Gastroesophageal sphincter (tissue), 4 donors: ENCODE measurements at regions not wholly inside any gene's neighbourhood (a gene's known extent, or its start where the extent isn't known, plus 50 kb on each side); places are given as distances from the start of the nearest gene placed in this dataset.

Experiments
- ATAC-seq: fragments of 150-250 bp; one replicate; pipeline ENCODE4 v1.9.1; 2016; ENCODE audit warnings: mild to moderate bottlenecking, moderate library complexity
- H3K27ac ChIP-seq, 4 donors: fragments of 200-600 bp; sonication (generic) in 3 of 4; 1 replicate in 3 of 4; 2 replicates in 1 of 4; pipeline ENCODE4 v1.5.1; 2016 to 2019
- H3K27me3 ChIP-seq: fragments of 200-600 bp; sonication (generic); one replicate; pipeline ENCODE4 v1.5.1; 2019
- H3K36me3 ChIP-seq, 2 donors: fragments of 200-600 bp; sonication (generic); one replicate each; pipeline ENCODE4 v1.5.1; 2019; ENCODE audit warnings: control low read depth in 1 of 2
- H3K4me1 ChIP-seq, 3 donors: fragments of 200-600 bp; sonication (generic); 1 replicate in 2 of 3; 2 replicates in 1 of 3; pipeline ENCODE4 v1.5.1; 2016 to 2019; ENCODE audit warnings: control low read depth in 2 of 3
- H3K4me3 ChIP-seq, 2 donors: fragments of 200-600 bp; sonication (generic); one replicate each; pipeline ENCODE4 v1.5.1; 2019; ENCODE audit warnings: mild to moderate bottlenecking in 1 of 2, moderate library complexity in 1 of 2
- H3K9me3 ChIP-seq, 3 donors: fragments of 200-600 bp; sonication (generic); one replicate each; pipeline ENCODE4 v1.5.1; 2017 to 2019; ENCODE audit warnings: control low read depth in 2 of 3
- EP300 ChIP-seq: sonication (generic); formaldehyde crosslinking; IDR thresholded peaks from one replicate; pipeline ENCODE4 v1.6.1; 2017; ENCODE audit warnings: antibody characterized with exemption, mild to moderate bottlenecking
- POLR2A ChIP-seq, 2 donors: fragments of 450-650 bp; IDR thresholded peaks; one replicate each; pipeline ENCODE4 v1.6.1; 2017; ENCODE audit warnings: antibody characterized with exemption in 2 of 2, mild to moderate bottlenecking in 2 of 2, moderate library complexity in 1 of 2
- POLR2AphosphoS5 ChIP-seq: sonication (generic); formaldehyde crosslinking; IDR thresholded peaks from one replicate; pipeline ENCODE4 v1.6.1; 2017; ENCODE audit warnings: antibody characterized with exemption
- WGBS, 2 donors: methylation state at CpG; one replicate each; pipeline ENCODE4 v1.1.5; 2018; ENCODE audit warnings: low coverage in 1 of 2; 5-methylcytosine and 5-hydroxymethylcytosine counted together
- TF ChIP-seq, protein P1 (sequence below), 4 experiments: fragments of 200-600 bp in 2 of 4; fragments of 450-650 bp in 2 of 4; sonication (generic) in 1 of 4; IDR thresholded peaks; one replicate each; pipeline ENCODE4 v1.5.1; 2017 to 2019; ENCODE audit warnings: antibody characterized with exemption in 4 of 4, mild to moderate bottlenecking in 2 of 4, moderate library complexity in 2 of 4

DNA sequence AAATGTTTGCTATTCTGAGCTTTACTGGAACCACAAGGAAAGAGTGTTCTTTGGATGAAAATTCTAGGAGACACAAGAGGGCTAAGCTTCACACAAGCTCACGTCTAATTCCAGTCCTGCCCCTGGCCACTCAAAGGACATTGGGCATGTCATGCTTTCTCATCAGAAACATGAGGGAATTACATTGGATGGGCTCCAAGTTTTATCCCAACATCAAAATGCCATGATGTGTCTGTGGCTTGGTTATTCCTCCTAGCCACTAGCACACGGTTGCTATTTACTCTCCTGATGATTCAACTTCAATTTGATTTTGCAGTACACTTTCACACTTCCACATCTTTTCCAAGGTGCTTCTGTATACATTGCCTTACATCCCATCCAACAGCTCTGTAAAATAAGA lies 149.6 kb upstream of the FAM9B start:
- TF ChIP-seq, protein P1, sequence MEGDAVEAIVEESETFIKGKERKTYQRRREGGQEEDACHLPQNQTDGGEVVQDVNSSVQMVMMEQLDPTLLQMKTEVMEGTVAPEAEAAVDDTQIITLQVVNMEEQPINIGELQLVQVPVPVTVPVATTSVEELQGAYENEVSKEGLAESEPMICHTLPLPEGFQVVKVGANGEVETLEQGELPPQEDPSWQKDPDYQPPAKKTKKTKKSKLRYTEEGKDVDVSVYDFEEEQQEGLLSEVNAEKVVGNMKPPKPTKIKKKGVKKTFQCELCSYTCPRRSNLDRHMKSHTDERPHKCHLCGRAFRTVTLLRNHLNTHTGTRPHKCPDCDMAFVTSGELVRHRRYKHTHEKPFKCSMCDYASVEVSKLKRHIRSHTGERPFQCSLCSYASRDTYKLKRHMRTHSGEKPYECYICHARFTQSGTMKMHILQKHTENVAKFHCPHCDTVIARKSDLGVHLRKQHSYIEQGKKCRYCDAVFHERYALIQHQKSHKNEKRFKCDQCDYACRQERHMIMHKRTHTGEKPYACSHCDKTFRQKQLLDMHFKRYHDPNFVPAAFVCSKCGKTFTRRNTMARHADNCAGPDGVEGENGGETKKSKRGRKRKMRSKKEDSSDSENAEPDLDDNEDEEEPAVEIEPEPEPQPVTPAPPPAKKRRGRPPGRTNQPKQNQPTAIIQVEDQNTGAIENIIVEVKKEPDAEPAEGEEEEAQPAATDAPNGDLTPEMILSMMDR (IDR thresholded peaks at IDR 0.05) = no peak
- no peak for TF ChIP-seq EP300
- no peak for TF ChIP-seq POLR2A (IDR thresholded peaks at IDR 0.05)
- no peak for TF ChIP-seq POLR2AphosphoS5
- H3K4me3 ChIP-seq = no peak overlapping the region
- H3K36me3 ChIP-seq = no peaks in the 10 kb centered on the region
- H3K9me3 ChIP-seq = no peaks in the 10 kb centered on the region
- H3K27me3 ChIP-seq = no peaks in the 10 kb centered on the region
- WGBS, 2 donors = 80 to 100% methylated on average over 1 of the region's 2 CpGs
- no peaks in the 10 kb centered on the region for H3K4me1 ChIP-seq
- ATAC-seq = no peak
- H3K27ac ChIP-seq = no peak overlapping the region

DNA sequence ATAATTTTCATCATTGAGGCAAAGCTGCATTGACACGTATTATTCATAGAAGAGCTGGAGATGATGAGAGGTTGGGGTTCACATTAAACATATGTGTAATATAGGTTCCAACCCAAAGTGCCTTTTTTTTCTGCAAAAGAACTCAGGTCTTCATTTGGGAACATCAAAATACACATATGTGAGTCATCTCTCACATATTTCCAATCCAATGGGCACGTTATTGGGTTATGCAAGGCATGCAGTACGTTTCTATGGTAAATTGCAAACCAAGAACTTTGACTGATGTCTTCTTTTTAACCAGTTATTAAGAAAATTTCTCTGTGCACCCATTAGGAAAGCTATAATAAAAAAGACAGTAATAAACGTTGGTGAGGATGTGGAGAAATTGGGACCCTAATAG lies 150.3 kb upstream of the FAM9B start:
- no peak for ATAC-seq
- Histone ChIP-seq H3K27me3 (no peaks in the 10 kb centered on the region), H3K27ac (no peak overlapping the region), H3K4me3 (no peak overlapping the region), H3K4me1 (no peaks in the 10 kb centered on the region), H3K9me3 (no peaks in the 10 kb centered on the region), H3K36me3 (no peaks in the 10 kb centered on the region)
- TF ChIP-seq, protein P1 (IDR thresholded peaks at IDR 0.05) = no peak
- no peak for TF ChIP-seq POLR2A (IDR thresholded peaks at IDR 0.05)
- no peak for TF ChIP-seq EP300
- no peak for TF ChIP-seq POLR2AphosphoS5
- 62 to 64% methylated on average over 4 of the region's 4 CpGs for WGBS, 2 donors

DNA sequence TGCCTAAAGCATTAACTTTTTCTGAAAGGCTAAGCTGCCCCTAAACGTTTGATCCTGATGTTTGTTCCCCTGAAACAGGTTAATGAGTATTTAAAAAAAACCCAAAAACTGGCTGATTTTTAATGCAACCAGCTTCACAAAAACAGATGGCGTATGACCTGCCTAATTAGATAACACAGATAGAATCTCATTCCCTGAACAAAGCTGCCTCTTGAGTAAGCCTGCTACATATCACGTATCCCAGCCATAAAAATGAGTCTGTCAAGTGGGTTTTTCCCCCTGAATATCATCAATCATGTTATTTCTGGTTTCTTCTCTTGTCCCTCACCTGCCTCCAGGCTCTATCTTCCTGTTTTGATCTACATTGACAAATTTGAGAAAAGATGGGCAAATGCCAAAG lies 154.2 kb upstream of the FAM9B start:
- no peaks in the 10 kb centered on the region for H3K36me3 ChIP-seq
- no peak for ATAC-seq
- 60% methylated on average over 3 of the region's 3 CpGs; no CpG with 5 or more reads in 1 of the 2 donors for WGBS, 2 donors
- TF ChIP-seq EP300 (no peak), POLR2A (IDR thresholded peaks at IDR 0.05) (no peak), POLR2AphosphoS5 (no peak)
- TF ChIP-seq, protein P1 (IDR thresholded peaks at IDR 0.05) = no peak
- H3K27ac ChIP-seq = no peak overlapping the region
- no peak overlapping the region for H3K4me3 ChIP-seq
- H3K27me3 ChIP-seq = no peaks in the 10 kb centered on the region
- no peaks in the 10 kb centered on the region for H3K4me1 ChIP-seq
- no peaks in the 10 kb centered on the region for H3K9me3 ChIP-seq

- H3K9me3 ChIP-seq = no peaks in the 10 kb centered on the region
- H3K4me1 ChIP-seq = no peaks in the 10 kb centered on the region
- TF ChIP-seq POLR2AphosphoS5 (no peak), POLR2A (IDR thresholded peaks at IDR 0.05) (no peak), EP300 (no peak)
- TF ChIP-seq, protein P1 (IDR thresholded peaks at IDR 0.05) = no peak
- no peak for ATAC-seq
- H3K36me3 ChIP-seq = no peaks in the 10 kb centered on the region
- WGBS, 2 donors = 43 to 90% methylated on average over 2 to 5 of the region's 9 CpGs
- H3K4me3 ChIP-seq = no peak overlapping the region
- no peaks in the 10 kb centered on the region for H3K27me3 ChIP-seq
- no peak overlapping the region for H3K27ac ChIP-seq
Observed at GRCh38 chrX:9189286-9189685, 155.4 kb upstream of the FAM9B start.

DNA sequence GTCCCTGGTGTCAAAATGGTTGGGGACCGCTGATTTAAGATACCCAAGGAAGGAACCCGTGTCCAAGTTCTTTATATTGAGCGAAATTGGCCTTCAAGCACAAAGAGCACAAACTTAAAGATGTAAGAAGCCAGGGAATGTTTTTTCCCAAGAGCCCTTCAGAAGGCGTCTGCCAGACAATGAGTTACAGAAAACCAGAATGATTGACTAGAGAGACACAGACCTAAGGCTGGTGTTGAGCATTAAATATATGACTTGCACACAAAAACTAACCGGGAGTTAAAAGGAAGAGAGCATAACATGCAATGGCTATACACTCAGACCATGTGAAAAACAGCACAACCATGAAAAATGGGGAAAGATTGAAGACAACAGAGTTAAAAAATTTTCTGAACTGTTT lies 157.5 kb upstream of the FAM9B start:
- WGBS, 2 donors = 85 to 86% methylated on average over 1 to 4 of the region's 5 CpGs

More for the DNA sequence above, 157.5 kb upstream of the FAM9B start:
- Histone ChIP-seq H3K9me3 (no peaks in the 10 kb centered on the region), H3K36me3 (no peaks in the 10 kb centered on the region), H3K27ac (no peak overlapping the region), H3K27me3 (no peaks in the 10 kb centered on the region), H3K4me3 (no peak overlapping the region), H3K4me1 (no peaks in the 10 kb centered on the region)
- TF ChIP-seq POLR2A (IDR thresholded peaks at IDR 0.05) = no peak
- TF ChIP-seq, protein P1 (IDR thresholded peaks at IDR 0.05) = no peak
- no peak for TF ChIP-seq POLR2AphosphoS5
- TF ChIP-seq EP300 = no peak
- no peak for ATAC-seq
